Ramos (cell line): ENCODE measurements at regions not wholly inside any gene's neighbourhood (a gene's known extent, or its start where the extent isn't known, plus 50 kb on each side); places are given as distances from the start of the nearest gene placed in this dataset.

Experiments
- in situ Hi-C: fragments of 300-500 bp; cut with MboI; formaldehyde crosslinking; loops from one replicate; pipeline ENCODE4 v1.14.3; 2022; ENCODE audit warnings: low sequenced_read_pairs; ENCODE audit not compliant: unreplicated experiment

DNA sequence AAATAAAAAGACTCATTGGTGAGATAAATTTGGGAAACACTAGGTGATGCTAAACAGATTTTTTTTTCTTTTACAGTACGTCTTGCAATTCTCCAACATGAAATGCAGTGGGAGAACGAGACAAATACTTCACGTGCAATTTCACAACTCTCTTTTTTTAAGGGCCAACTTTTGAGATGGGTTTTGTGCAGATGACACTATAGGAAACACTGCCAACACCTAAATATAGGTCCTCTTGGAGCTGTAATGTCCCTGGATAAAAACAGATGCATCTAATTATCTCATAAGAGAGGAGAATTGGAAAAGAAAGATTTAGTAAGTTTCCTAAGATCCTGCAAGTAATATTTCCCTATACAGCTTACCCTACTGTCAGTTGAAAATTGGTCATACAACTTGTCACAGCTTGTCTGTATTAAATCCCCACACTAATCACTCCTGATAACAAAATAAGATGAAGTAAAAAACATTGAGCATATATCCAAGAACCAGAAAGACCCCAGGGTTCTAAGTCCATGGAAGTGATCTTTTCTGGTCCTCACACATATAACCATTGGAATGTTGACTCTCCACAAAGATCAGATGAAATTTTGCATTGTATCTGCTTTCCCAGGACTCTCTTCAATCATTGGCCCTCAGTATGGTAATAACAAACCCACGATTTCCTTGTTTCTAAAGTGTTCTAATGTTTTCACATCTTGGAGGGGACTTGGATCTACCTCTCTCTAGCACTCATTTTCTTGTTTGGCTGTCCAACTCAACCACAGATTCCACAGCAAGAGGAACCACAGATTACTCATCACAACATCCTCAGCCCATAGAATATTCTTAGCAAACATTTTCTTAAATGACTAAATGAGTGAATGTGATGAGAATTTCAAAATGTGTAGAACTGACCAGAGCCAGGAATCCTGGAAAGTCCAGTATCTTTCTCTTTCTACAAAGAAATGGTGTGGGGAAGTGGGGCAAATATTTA lies 769.4 kb upstream of the USP15 start:
- in situ Hi-C loops = no loop called here

- in situ Hi-C loops = no loop called here
These were observed 758.0 kb upstream of the USP15 start for GRCh38 chr12:61502179-61502578.

GRCh38 chr12:61504396-61505080 lies 755.7 kb upstream of the USP15 start:
- in situ Hi-C loops = no loop called here

GRCh38 chr12:61513499-61513898 lies 746.7 kb upstream of the USP15 start:
- in situ Hi-C loops = no loop called here

- in situ Hi-C loops = no loop called here
These were observed 746.2 kb upstream of the USP15 start for GRCh38 chr12:61514016-61514415.

- in situ Hi-C loops = no loop called here
These were observed 738.9 kb upstream of the USP15 start for GRCh38 chr12:61521258-61521657.

- in situ Hi-C loops = no loop called here
These were observed 736.8 kb upstream of the USP15 start for GRCh38 chr12:61523276-61523992.

DNA sequence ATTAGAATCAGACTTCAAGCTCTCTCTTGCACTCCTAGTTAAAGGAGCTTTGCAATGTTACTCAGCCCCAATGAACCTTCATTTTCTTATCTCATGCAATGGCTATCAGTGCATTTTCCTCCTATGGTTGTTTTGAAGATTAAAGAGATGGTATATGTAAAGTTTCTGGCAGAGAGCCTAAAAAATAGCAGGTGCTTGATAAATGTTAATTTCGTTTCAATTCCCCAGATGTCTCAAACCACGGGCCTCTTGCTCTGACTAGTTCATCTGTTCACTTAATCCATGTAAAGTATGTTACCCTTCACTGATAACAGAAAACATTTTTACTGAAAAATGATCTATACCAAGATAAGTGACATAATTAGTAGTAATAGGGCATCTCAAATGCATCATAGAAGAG lies 735.4 kb upstream of the USP15 start:
- in situ Hi-C loops = no loop called here

DNA sequence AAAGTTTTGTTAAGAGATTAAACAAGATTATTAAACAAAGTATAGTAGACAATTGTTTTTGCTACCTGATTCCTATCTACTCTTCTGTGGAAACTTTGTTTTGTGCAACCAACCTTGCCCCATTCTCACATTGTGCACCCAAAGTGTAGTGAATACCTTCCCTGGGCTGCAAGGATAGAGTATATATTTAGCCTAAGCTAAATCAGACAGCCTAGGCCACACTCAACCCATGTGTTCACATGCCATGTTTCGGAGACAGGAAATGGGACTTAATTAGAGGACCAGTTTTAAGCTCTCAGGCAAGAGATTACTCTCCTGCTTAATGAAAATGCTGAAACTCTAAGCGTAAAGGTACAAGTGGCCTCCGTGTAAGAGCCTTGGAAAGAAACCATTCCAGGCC lies 734.9 kb upstream of the USP15 start:
- in situ Hi-C loops = no loop called here

GRCh38 chr12:61530456-61530855 lies 729.7 kb upstream of the USP15 start:
- in situ Hi-C loops = no loop called here

GRCh38 chr12:61531195-61531594 lies 729.0 kb upstream of the USP15 start:
- in situ Hi-C loops = no loop called here

DNA sequence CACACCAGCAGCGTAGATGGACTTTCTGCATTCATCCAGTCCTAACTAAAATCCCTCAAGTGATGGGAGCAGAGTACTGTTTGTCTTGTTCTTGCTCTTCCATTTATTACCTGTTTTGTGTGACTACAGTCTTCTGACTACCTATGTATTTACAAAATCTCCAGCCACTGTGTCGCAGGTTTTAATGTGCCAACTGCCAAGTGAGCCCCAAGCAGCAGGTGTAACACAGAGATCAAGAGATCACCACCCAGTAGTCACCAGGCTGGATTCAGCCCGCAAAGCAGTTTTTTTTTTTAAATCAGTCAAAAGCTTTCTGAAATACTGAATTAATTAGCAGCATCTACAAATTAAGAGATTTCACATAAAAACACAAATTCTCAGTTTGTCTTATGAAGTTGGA lies 724.1 kb upstream of the USP15 start:
- in situ Hi-C loops = no loop called here

GRCh38 chr12:61536525-61536924 lies 723.7 kb upstream of the USP15 start:
- in situ Hi-C loops = no loop called here

DNA sequence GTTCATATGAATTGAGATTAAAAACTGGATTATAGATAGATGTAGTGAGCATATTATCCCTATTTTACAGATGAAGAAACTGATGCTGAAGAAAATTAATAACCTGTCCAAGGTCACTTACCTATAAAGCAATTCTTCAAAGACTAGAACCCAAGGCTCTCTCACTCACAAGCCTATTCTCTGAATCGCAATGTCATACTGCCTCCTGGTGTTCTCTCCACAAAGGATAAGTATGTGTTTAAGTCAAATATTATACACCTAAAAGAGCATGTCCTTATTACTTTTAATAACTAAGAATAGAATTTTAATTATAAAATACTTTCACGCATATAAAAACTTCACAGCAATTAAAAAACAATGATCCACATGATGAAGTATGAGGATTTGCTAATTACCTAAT lies 721.3 kb upstream of the USP15 start:
- in situ Hi-C loops = no loop called here

- in situ Hi-C loops = no loop called here
These were observed 717.7 kb upstream of the USP15 start for GRCh38 chr12:61542551-61542950.

- in situ Hi-C loops = no loop called here
These were observed 713.9 kb upstream of the USP15 start for GRCh38 chr12:61546296-61546695.

GRCh38 chr12:61553091-61553490 lies 707.1 kb upstream of the USP15 start:
- in situ Hi-C loops = no loop called here

GRCh38 chr12:61554268-61555008 lies 705.8 kb upstream of the USP15 start:
- in situ Hi-C loops = no loop called here

DNA sequence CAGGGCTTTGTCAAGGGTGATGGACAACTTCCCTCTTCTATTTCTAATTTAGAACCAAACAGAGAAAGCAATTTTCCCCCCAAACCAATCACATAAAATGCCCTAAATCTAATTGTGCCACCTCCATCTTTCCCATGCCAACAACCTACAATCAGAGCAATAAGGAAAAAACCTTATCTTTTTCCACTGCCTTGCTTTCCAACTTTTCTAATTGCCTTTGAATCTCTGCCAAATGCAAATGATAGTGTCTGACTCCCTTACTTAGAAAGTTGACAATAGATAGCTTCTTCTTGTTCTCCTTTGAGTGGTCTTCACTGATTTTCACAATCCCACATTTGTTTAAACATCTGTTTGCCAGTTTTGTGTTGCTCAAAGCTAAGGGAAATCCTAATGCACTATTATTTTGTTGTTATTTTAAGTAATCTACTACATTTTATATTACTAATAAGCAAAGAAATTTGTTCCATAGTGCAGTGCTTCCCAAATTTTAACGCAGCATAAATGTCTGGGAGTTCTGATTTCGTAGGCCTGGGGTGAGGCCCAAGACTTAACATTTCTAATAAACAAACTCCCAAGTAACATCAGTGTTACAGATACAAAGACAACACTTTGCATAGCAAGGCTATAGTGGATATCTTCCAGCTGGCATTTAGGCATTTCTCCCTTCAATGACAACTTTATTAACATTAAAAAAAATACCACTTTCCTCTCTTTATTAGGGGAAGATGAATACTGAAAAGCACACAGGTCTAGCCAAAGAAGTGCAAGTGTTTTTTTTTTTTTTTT lies 696.3 kb upstream of the USP15 start:
- in situ Hi-C loops = no loop called here
